Loucy (cell line): ENCODE measurements at regions not wholly inside any gene's neighbourhood (a gene's known extent, or its start where the extent isn't known, plus 50 kb on each side); places are given as distances from the start of the nearest gene placed in this dataset.

ENCODE experiments used
- CTCF ChIP-seq: fragments of 200-600 bp; sonication (generic); conservative IDR thresholded peaks from 2 replicates; pipeline ENCODE4 v1.5.1; 2014; ENCODE audit warnings: mild to moderate bottlenecking, antibody characterized with exemption, low read length
- EZH2phosphoT487 ChIP-seq: fragments of 200-600 bp; IDR thresholded peaks from 2 replicates; pipeline ENCODE4 v1.6.1; 2018; ENCODE audit warnings: antibody characterized with exemption, mild to moderate bottlenecking, moderate library complexity, borderline replicate concordance

DNA sequence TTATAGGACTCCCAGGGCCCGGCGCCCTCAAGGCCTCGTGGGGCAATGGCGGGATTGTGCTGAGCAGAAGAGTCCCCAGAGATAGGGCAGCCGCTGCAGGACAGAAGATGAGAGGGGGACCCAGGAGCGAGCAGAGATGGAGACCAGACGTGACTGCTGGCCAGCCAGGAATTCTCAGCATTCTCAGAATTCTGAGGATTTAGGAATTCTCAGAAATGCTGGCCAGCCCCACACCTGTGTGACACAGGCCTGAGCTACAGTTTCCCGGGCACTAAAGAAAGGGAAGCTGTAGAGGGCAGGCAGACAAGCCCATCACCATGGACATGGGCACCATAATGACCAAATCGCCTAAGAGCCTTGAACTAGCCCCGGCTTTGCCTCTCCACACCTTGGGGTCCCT is 186.2 kb upstream of the CDH4 start:
- TF ChIP-seq CTCF (no peak), EZH2phosphoT487 (no peak)
